Activated T-cell treated with anti-CD3 and anti-CD28 coated beads, Interleukin-2, amount 50 U/mL, for 72 hours (primary cell): ENCODE measurements at regions not wholly inside any gene's neighbourhood (a gene's known extent, or its start where the extent isn't known, plus 50 kb on each side); places are given as distances from the start of the nearest gene placed in this dataset.
"Not testable (repeated sequence)": the region's sequence is repeated elsewhere in the genome, so short reads cannot be mapped to it uniquely, and the experiment has no call there.

Experiments used
- ATAC-seq, 2 donors: fragments of 150-1000 bp; cut with Tn5 transposase; replicated peaks in 1 of 2; 2 replicates each; pipeline ENCODE4 v1.10.0; 2021; ENCODE audit warnings: moderate library complexity in 2 of 2, mild to moderate bottlenecking in 1 of 2
- DNase-seq, 2 donors: peaks; one replicate each; pipeline ENCODE4 v3.0.0; 2021 to 2022; ENCODE audit warnings: mixed read lengths in 1 of 2
- H3K27ac Mint-ChIP-seq: one replicate; pipeline ENCODE4 v1.8.0; 2022; ENCODE audit warnings: mild to moderate bottlenecking, moderate library complexity, mixed read lengths
- H3K27me3 Mint-ChIP-seq: one replicate; pipeline ENCODE4 v1.8.0; 2022; ENCODE audit warnings: low read depth, mixed read lengths
- H3K36me3 Mint-ChIP-seq, 2 donors: one replicate each; pipeline ENCODE4 v1.8.0; 2022; ENCODE audit warnings: mixed read lengths in 2 of 2, mild to moderate bottlenecking in 1 of 2; ENCODE audit not compliant: insufficient read depth in 2 of 2
- H3K4me1 Mint-ChIP-seq: one replicate; pipeline ENCODE4 v1.8.0; 2022; ENCODE audit warnings: low read depth, mixed read lengths
- H3K4me3 Mint-ChIP-seq, 2 donors: one replicate each; pipeline ENCODE4 v1.8.0; 2022; ENCODE audit warnings: mild to moderate bottlenecking in 2 of 2, mixed read lengths in 2 of 2, moderate library complexity in 2 of 2
- H3K9me3 Mint-ChIP-seq, 2 donors: one replicate each; pipeline ENCODE4 v1.8.0; 2022; ENCODE audit warnings: mixed read lengths in 2 of 2

GRCh38 chr3:153248835-153249234 is 86.8 kb downstream of the RAP2B start:
- not testable (repeated sequence) for H3K36me3 Mint-ChIP-seq, H3K9me3 Mint-ChIP-seq, DNase-seq, H3K4me1 Mint-ChIP-seq, ATAC-seq, H3K27ac Mint-ChIP-seq, H3K27me3 Mint-ChIP-seq, H3K4me3 Mint-ChIP-seq

GRCh38 chr3:153249906-153250305 is 87.9 kb downstream of the RAP2B start:
- Mint-ChIP-seq H3K9me3 (peaks cover 1 to 4% of the 10 kb centered on the region in 2 donors), H3K27ac (peak overlapping the region; percentile 6), H3K4me3 (no peak overlapping the region), H3K27me3 (no peaks in the 10 kb centered on the region), H3K4me1 (peaks cover 8% of the 10 kb centered on the region), H3K36me3 (peaks cover 4 to 6% of the 10 kb centered on the region in 2 donors)
- ATAC-seq (no peak), DNase-seq (no peak)

- Mint-ChIP-seq H3K4me3 (no peak overlapping the region), H3K9me3 (peaks cover 1 to 4% of the 10 kb centered on the region in 2 donors), H3K4me1 (peaks cover 8% of the 10 kb centered on the region), H3K27ac (peak overlapping the region; percentile 6), H3K27me3 (no peaks in the 10 kb centered on the region), H3K36me3 (peaks cover 4 to 6% of the 10 kb centered on the region in 2 donors)
- DNase-seq (no peak), ATAC-seq (no peak)
Measured at GRCh38 chr3:153250446-153250845, 88.4 kb downstream of the RAP2B start.

GRCh38 chr3:153252963-153253362 is 90.9 kb downstream of the RAP2B start:
- Mint-ChIP-seq H3K36me3 (peaks cover 4 to 6% of the 10 kb centered on the region in 2 donors), H3K4me1 (peaks cover under 1% of the 10 kb centered on the region), H3K9me3 (peaks cover 0 to 4% of the 10 kb centered on the region in 2 donors), H3K4me3 (no peak overlapping the region), H3K27me3 (no peaks in the 10 kb centered on the region), H3K27ac (no peak overlapping the region)
- no peak for DNase-seq
- no peak for ATAC-seq

- DNase-seq, result no peak
- Mint-ChIP-seq H3K4me1 (no peaks in the 10 kb centered on the region), H3K4me3 (no peak overlapping the region), H3K27ac (no peak overlapping the region), H3K36me3 (peaks cover 4 to 6% of the 10 kb centered on the region in 2 donors), H3K27me3 (no peaks in the 10 kb centered on the region), H3K9me3 (peaks cover 0 to 4% of the 10 kb centered on the region in 2 donors)
- ATAC-seq, result no peak
Measured at GRCh38 chr3:153254361-153254760, 92.3 kb downstream of the RAP2B start.

- no peaks in the 10 kb centered on the region for H3K27me3 Mint-ChIP-seq
- ATAC-seq (no peak), DNase-seq (no peak)
- H3K27ac Mint-ChIP-seq, result no peak overlapping the region
- no peaks in the 10 kb centered on the region for H3K36me3 Mint-ChIP-seq
- no peaks in the 10 kb centered on the region for H3K4me1 Mint-ChIP-seq
- no peak overlapping the region for H3K4me3 Mint-ChIP-seq
- H3K9me3 Mint-ChIP-seq, result no peaks in the 10 kb centered on the region
Measured at GRCh38 chr3:153257673-153258351, 95.8 kb downstream of the RAP2B start.

- no peaks in the 10 kb centered on the region for H3K4me1 Mint-ChIP-seq
- no peak for DNase-seq
- H3K9me3 Mint-ChIP-seq, result peaks cover 0 to 2% of the 10 kb centered on the region in 2 donors
- H3K27me3 Mint-ChIP-seq, result no peaks in the 10 kb centered on the region
- no peak for ATAC-seq
- H3K36me3 Mint-ChIP-seq, result no peaks in the 10 kb centered on the region
- no peak overlapping the region for H3K27ac Mint-ChIP-seq
- no peak overlapping the region for H3K4me3 Mint-ChIP-seq
Measured at GRCh38 chr3:153259956-153260355, 97.9 kb downstream of the RAP2B start.

- peaks cover 0 to 2% of the 10 kb centered on the region in 2 donors for H3K9me3 Mint-ChIP-seq
- no peaks in the 10 kb centered on the region for H3K27me3 Mint-ChIP-seq
- H3K4me1 Mint-ChIP-seq, result no peaks in the 10 kb centered on the region
- no peak overlapping the region for H3K27ac Mint-ChIP-seq
- DNase-seq, result no peak
- no peaks in the 10 kb centered on the region for H3K36me3 Mint-ChIP-seq
- no peak for ATAC-seq
- no peak overlapping the region for H3K4me3 Mint-ChIP-seq
Measured at GRCh38 chr3:153260681-153261080, 98.7 kb downstream of the RAP2B start.

- peaks cover 0 to 4% of the 10 kb centered on the region in 2 donors for H3K36me3 Mint-ChIP-seq
- H3K4me1 Mint-ChIP-seq, result no peaks in the 10 kb centered on the region
- peaks cover 0 to 4% of the 10 kb centered on the region in 2 donors for H3K9me3 Mint-ChIP-seq
- no peaks in the 10 kb centered on the region for H3K27me3 Mint-ChIP-seq
- H3K4me3 Mint-ChIP-seq, result no peak overlapping the region
- DNase-seq, result no peak
- H3K27ac Mint-ChIP-seq, result no peak overlapping the region
- ATAC-seq, result no peak
Measured at GRCh38 chr3:153266619-153267018, 104.6 kb downstream of the RAP2B start.

GRCh38 chr3:153268564-153269279 is 106.7 kb downstream of the RAP2B start:
- H3K4me3 Mint-ChIP-seq, result no peak overlapping the region
- no peak overlapping the region for H3K27ac Mint-ChIP-seq
- peaks cover 0 to 2% of the 10 kb centered on the region in 2 donors for H3K9me3 Mint-ChIP-seq
- H3K36me3 Mint-ChIP-seq, result peaks cover 0 to 4% of the 10 kb centered on the region in 2 donors
- H3K4me1 Mint-ChIP-seq, result no peaks in the 10 kb centered on the region
- DNase-seq (no peak), ATAC-seq (no peak)
- no peaks in the 10 kb centered on the region for H3K27me3 Mint-ChIP-seq

- Mint-ChIP-seq H3K36me3 (peaks cover 0 to 4% of the 10 kb centered on the region in 2 donors), H3K9me3 (peaks cover 0 to 2% of the 10 kb centered on the region in 2 donors), H3K4me1 (no peaks in the 10 kb centered on the region), H3K27me3 (no peaks in the 10 kb centered on the region), H3K27ac (no peak overlapping the region), H3K4me3 (no peak overlapping the region)
- DNase-seq (no peak), ATAC-seq (no peak)
Measured at GRCh38 chr3:153269730-153270129, 107.7 kb downstream of the RAP2B start.

- no peaks in the 10 kb centered on the region for H3K4me1 Mint-ChIP-seq
- no peak for ATAC-seq
- peaks cover 0 to under 1% of the 10 kb centered on the region in 2 donors for H3K36me3 Mint-ChIP-seq
- no peaks in the 10 kb centered on the region for H3K27me3 Mint-ChIP-seq
- no peaks in the 10 kb centered on the region for H3K9me3 Mint-ChIP-seq
- no peak for DNase-seq
- no peak overlapping the region for H3K4me3 Mint-ChIP-seq
- H3K27ac Mint-ChIP-seq, result no peak overlapping the region
Measured at GRCh38 chr3:153273217-153273616, 111.2 kb downstream of the RAP2B start.

GRCh38 chr3:153273767-153274435 is 111.9 kb downstream of the RAP2B start:
- DNase-seq, result no peak
- no peaks in the 10 kb centered on the region for H3K27me3 Mint-ChIP-seq
- no peak for ATAC-seq
- H3K9me3 Mint-ChIP-seq, result no peaks in the 10 kb centered on the region
- no peaks in the 10 kb centered on the region for H3K4me1 Mint-ChIP-seq
- no peak overlapping the region for H3K4me3 Mint-ChIP-seq
- H3K36me3 Mint-ChIP-seq, result no peaks in the 10 kb centered on the region
- H3K27ac Mint-ChIP-seq, result no peak overlapping the region
